LNCaP clone FGC (cell line): ENCODE measurements at regions not wholly inside any gene's neighbourhood (a gene's known extent, or its start where the extent isn't known, plus 50 kb on each side); places are given as distances from the start of the nearest gene placed in this dataset.
"Not testable (repeated sequence)": the region's sequence is repeated elsewhere in the genome, so short reads cannot be mapped to it uniquely, and the experiment has no call there.

Experiments used
- DNase-seq: peaks from one replicate; pipeline ENCODE4 v3.0.0-alpha.2; 2011; ENCODE audit warnings: low read depth
- H3K4me3 ChIP-seq: 2 replicates; pipeline ENCODE4 v1.5.1; 2011; ENCODE audit warnings: mild to moderate bottlenecking, low read depth, low read length, control low read depth
- CTCF ChIP-seq: IDR thresholded peaks from 2 replicates; pipeline ENCODE4 v1.5.1; 2012; ENCODE audit warnings: mild to moderate bottlenecking; ENCODE audit not compliant: control insufficient read depth, insufficient read depth; ENCODE audit errors: extremely low read depth

DNA sequence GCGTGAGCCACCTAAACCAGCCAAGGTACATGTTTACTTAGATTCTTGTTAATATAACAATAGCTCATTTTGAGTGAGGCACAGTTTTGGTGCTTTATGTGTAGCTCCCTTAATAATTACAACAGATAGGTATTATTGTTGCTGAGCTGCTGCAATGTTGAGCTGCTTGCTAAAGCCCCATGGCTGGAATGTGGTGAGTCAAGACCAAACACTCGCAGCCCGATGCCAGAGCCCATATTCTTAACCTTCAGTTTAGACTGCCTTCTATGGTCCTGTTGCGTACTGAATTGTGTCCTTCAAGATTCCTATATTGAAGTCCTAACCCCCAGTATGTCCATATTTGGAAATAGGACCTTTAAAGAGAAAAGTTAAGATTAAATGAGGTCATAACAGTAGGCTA lies 407.1 kb downstream of the NEBL start:
- TF ChIP-seq CTCF, result no peak
- no peak overlapping the region for H3K4me3 ChIP-seq
- no peak for DNase-seq

DNA sequence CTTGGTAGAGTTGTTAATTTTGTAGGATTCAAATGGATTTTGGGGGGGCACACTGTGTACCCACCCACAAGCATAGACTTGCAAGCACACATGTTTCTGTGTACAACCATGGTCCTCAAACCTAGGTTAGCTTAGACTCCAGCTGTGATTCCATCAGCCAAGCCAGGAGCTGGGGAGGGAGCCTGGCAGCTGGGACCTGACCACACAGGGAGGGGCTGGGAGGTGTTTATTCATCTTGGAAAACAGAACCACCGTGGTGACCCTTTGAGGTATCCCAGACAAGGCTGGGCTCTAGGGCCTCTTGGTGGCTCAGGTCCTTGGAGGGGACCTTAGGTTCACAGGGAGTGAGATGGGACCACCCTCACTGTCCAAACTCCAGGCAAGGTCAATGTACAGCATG lies 410.3 kb downstream of the NEBL start:
- TF ChIP-seq CTCF, result no peak
- DNase-seq, result no peak
- H3K4me3 ChIP-seq, result no peak overlapping the region

- TF ChIP-seq CTCF, result no peak
- H3K4me3 ChIP-seq, result no peak overlapping the region
- DNase-seq, result no peak
Measured at GRCh38 chr10:20485554-20485953, 411.6 kb downstream of the NEBL start.

DNA sequence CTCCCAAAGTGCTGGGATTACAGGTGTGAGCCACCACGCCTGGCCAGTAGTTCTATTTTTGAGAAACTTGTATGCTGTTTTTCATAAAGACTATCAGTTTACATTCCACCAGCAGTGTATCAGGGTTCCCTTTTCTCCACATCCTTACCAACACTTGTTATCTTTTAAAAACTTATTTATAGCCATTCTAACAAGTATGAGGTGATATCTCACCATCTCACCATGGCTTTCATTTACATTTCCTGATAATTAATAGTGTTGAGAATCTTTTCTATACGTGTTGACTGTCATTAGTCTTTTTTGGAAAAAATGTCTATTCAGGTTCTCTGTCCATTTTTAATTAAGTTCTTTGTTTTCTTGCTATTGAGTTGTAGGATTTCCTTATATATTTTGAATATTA lies 416.1 kb downstream of the NEBL start:
- H3K4me3 ChIP-seq, result no peak overlapping the region
- TF ChIP-seq CTCF, result no peak
- no peak for DNase-seq

DNA sequence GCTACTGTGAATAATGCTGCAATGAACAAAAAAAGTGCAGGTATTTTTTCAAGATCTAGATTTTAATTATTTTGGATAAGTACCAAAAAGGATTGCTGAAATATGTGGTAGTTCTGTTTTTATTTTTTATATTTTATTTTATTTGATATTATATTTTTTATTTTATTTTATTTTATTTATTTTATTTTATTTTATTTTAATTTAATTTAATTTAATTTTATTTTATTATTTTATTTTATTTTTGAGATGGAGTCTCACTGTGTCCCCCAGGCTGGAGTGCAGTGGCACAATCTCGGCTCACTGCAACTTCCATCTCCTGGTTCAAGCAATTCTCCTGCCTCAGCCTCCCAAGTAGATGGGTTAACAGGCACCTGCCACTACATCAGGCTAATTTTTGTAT lies 416.5 kb downstream of the NEBL start:
- not testable (repeated sequence) for DNase-seq, H3K4me3 ChIP-seq

DNA sequence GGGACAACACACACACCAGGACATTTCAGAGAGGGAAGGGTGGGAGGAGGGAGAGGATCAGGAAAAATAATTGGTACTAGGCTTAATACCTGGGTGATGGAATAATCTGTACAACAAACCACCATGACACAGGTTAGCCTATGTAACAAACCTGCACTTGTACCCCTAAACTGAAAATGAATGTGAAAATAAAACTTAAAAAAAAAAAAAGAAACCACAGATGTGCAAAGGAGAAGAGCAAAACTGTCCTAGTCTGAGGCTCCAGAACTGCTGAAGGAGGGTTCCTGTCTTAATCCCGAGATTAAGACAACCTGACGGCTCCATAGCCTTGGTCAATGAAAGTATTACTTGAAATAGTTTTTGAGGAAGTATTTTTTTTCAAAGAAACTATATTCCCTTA lies 423.0 kb downstream of the NEBL start:
- DNase-seq, result no peak
- H3K4me3 ChIP-seq, result no peak overlapping the region
- no peak for TF ChIP-seq CTCF

DNA sequence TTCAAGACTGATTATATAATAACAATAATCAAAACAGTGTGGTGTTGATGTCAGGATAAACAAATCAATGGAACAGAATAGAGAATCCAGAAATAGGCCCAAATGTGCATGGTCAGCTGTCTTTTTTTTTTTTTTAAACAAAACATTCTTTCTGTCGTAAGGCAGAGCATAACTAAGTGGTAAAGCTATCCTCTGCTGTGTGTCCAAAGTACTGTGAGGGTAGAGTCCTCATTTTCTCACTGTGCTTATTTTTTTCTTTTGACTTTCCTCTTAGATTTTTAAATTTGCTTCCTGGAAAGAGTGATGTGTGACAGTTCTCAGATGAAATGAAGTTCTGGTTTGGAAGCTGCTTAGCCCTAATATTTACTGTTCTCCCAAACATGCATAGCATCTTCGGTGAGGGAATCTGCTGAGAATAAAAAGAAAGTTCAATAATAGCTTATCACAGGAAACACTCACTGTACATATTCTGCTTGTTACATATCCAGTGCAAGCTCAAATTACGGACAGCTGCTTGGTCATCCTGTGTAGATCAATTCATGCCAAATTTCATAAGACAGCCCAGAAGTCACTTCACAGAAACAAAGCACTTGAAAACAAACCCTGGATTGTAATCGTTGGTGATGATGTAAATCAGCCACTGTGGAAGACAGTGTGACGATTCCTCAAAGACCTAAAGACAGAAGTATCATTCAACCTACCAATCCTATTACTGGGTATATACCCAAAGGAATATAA lies 423.9 kb downstream of the NEBL start:
- TF ChIP-seq CTCF, result no peak
- DNase-seq, result no peak
- no peak overlapping the region for H3K4me3 ChIP-seq
